ENCODE measurements at regions not wholly inside any gene's neighbourhood (a gene's known extent, or its start where the extent isn't known, plus 50 kb on each side); places are given as distances from the start of the nearest gene placed in this dataset.

GRCh38 chr20:55354720-55355119, 650.6 kb downstream of the CBLN4 start:
- H2BK5ac ChIP-seq (ENCODE audit: insufficient read length, low read length), result no peak overlapping the region
- Mint-ChIP-seq H3K4me1 (peaks cover 11% of the 10 kb centered on the region in 2 experiments), H3K27ac (peak overlapping the region in 1 of 3 experiments; percentile 7; a peak in 1 of 7 replicates), H3K9me3 (peaks cover 20 to 22% of the 10 kb centered on the region in 2 experiments), H3K27me3 (ENCODE audit: low read depth) (no peaks in the 10 kb centered on the region), H3K4me3 (no peak overlapping the region), H3K36me3 (ENCODE audit: insufficient read depth in 1 of 3, low read depth in 3 of 3) (peaks cover 0 to 10% (median 0%) of the 10 kb centered on the region in 3 experiments; a peak in 3 of 7 replicates)
- no peak overlapping the region for H3K23ac ChIP-seq (ENCODE audit: insufficient read length, low read depth, low read length)
- no peaks in the 10 kb centered on the region for H3K27me3 ChIP-seq (ENCODE audit: insufficient read depth, low read length)
- H3K23me2 ChIP-seq (ENCODE audit: insufficient read length, low read depth, low read length, poor library complexity, severe bottlenecking), result no peaks in the 10 kb centered on the region
- H2BK12ac ChIP-seq (ENCODE audit: insufficient read length, low read depth, low read length), result no peak overlapping the region
- H3T11ph ChIP-seq (ENCODE audit: low read length), result no peak overlapping the region
- H3K4me1 ChIP-seq (ENCODE audit: insufficient read depth, low read length), result no peaks in the 10 kb centered on the region
- H4K20me1 ChIP-seq (ENCODE audit: control insufficient read depth, insufficient read depth, insufficient read length), result no peaks in the 10 kb centered on the region
- WGBS (ENCODE audit: extremely low coverage, insufficient read length, low lambda C conversion rate), result no CpG with 5 or more reads among the region's 3 CpGs
- H4K5ac ChIP-seq (ENCODE audit: insufficient read length, low read depth, low read length), result no peak overlapping the region
- no peak for DNase-seq
- no peak overlapping the region for H2BK20ac ChIP-seq (ENCODE audit: low read depth, low read length, poor library complexity, severe bottlenecking)
- no peak overlapping the region for H4K91ac ChIP-seq (ENCODE audit: insufficient read length, low read depth, low read length)
- H3K56ac ChIP-seq (ENCODE audit: insufficient read length, low read depth, low read length), result no peak overlapping the region
- H2BK120ac ChIP-seq (ENCODE audit: low read depth, low read length, poor library complexity, severe bottlenecking), result no peak overlapping the region
- H3K4me2 ChIP-seq (ENCODE audit: insufficient read depth, insufficient read length, low read length), result no peak overlapping the region
- no peak overlapping the region for H2BK15ac ChIP-seq (ENCODE audit: low read depth, low read length)
- no peaks in the 10 kb centered on the region for H3K9me3 ChIP-seq (ENCODE audit: control insufficient read depth, low read depth, low read length)
- H3K9ac ChIP-seq (ENCODE audit: extremely low read depth, insufficient read length, low read length), result no peak overlapping the region
- H3K14ac ChIP-seq (ENCODE audit: insufficient read depth, low read length), result no peak overlapping the region
- H3K4ac ChIP-seq (ENCODE audit: low read depth, low read length), result no peak overlapping the region
- H3K27ac ChIP-seq (ENCODE audit: insufficient read length, low read depth, low read length), result no peak overlapping the region
- no peak for TF ChIP-seq CTCF (conservative IDR thresholded peaks at IDR 0.05)
- H3K79me2 ChIP-seq (ENCODE audit: insufficient read depth, low read length), result no peaks in the 10 kb centered on the region
- H3K18ac ChIP-seq (ENCODE audit: insufficient read length, low read depth, low read length), result no peak overlapping the region
- no peak overlapping the region for H4K8ac ChIP-seq (replicated peaks; ENCODE audit: insufficient read length, low read depth, low read length)
- no peak overlapping the region for H2AK5ac ChIP-seq (ENCODE audit: insufficient read length, low read length)
- no peak overlapping the region for H2AFZ ChIP-seq (ENCODE audit: low read length)
- no peaks in the 10 kb centered on the region for H3K79me1 ChIP-seq (ENCODE audit: insufficient read depth, low read depth, low read length, poor library complexity, severe bottlenecking)

All from H9 (cell line).